Natural killer cell (primary cell): ENCODE measurements at regions not wholly inside any gene's neighbourhood (a gene's known extent, or its start where the extent isn't known, plus 50 kb on each side); places are given as distances from the start of the nearest gene placed in this dataset.

Experiments
- ATAC-seq, 3 donors: fragments of 150-1000 bp in 2 of 3; fragments of 200-7000 bp in 1 of 3; cut with Tn5 transposase; 1 replicate in 1 of 3; 2 replicates in 2 of 3; pipeline ENCODE4 v1.10.0; 2021; ENCODE audit warnings: mild to moderate bottlenecking in 2 of 3, moderate library complexity in 2 of 3
- DNase-seq, 2 donors: peaks; one replicate each; pipeline versions ENCODE4 v3.0.0 to v3.0.0-alpha.2; 2013 to 2021; ENCODE audit warnings: mixed read lengths in 1 of 2
- H3K27ac ChIP-seq: one replicate; pipeline ENCODE4 v1.5.1; 2013; ENCODE audit warnings: mild to moderate bottlenecking, low read length
- H3K27me3 ChIP-seq: one replicate; pipeline ENCODE4 v1.6.1; 2013; ENCODE audit warnings: low read length; ENCODE audit not compliant: control insufficient read depth, insufficient read depth
- H3K36me3 ChIP-seq: one replicate; pipeline ENCODE4 v1.6.1; 2013; ENCODE audit warnings: low read length; ENCODE audit not compliant: control insufficient read depth, insufficient read depth
- H3K4me1 ChIP-seq: one replicate; pipeline ENCODE4 v1.6.1; 2013; ENCODE audit warnings: low read length; ENCODE audit not compliant: control insufficient read depth, insufficient read depth
- H3K4me3 ChIP-seq: one replicate; pipeline ENCODE4 v1.5.1; 2013; ENCODE audit warnings: low read length
- H3K9me3 ChIP-seq: one replicate; pipeline ENCODE4 v1.6.1; 2013; ENCODE audit warnings: low read length; ENCODE audit not compliant: control insufficient read depth, insufficient read depth
- H3K27ac Mint-ChIP-seq, 2 donors: one replicate each; pipeline ENCODE4 v1.8.0; 2022; ENCODE audit warnings: mild to moderate bottlenecking in 2 of 2, mixed read lengths in 2 of 2, moderate library complexity in 1 of 2
- H3K27me3 Mint-ChIP-seq, 2 donors: one replicate each; pipeline ENCODE4 v1.8.0; 2022; ENCODE audit warnings: low read depth in 2 of 2, mixed read lengths in 2 of 2
- H3K36me3 Mint-ChIP-seq: one replicate; pipeline ENCODE4 v1.8.0; 2022; ENCODE audit warnings: mixed read lengths
- H3K4me1 Mint-ChIP-seq, 2 donors: one replicate each; pipeline ENCODE4 v1.8.0; 2022; ENCODE audit warnings: mixed read lengths in 2 of 2
- H3K4me3 Mint-ChIP-seq: one replicate; pipeline ENCODE4 v1.8.0; 2022; ENCODE audit warnings: mild to moderate bottlenecking, moderate library complexity, mixed read lengths
- H3K9me3 Mint-ChIP-seq, 2 donors: one replicate each; pipeline ENCODE4 v1.8.0; 2022; ENCODE audit warnings: mixed read lengths in 2 of 2
- CTCF ChIP-seq: fragments of 200-600 bp; IDR thresholded peaks from one replicate; pipeline ENCODE4 v1.8.0; 2022; ENCODE audit warnings: antibody characterized with exemption
- WGBS: methylation state at CpG from one replicate; pipeline ENCODE4 v1.1.7; 2013; ENCODE audit warnings: missing lambda C conversion rate; ENCODE audit not compliant: insufficient coverage; 5-methylcytosine and 5-hydroxymethylcytosine counted together
- intact Hi-C: fragments of 100-400 bp; cut with micrococcal nuclease; formaldehyde crosslinking; loops from one replicate; pipeline ENCODE4 v1.14.2; 2022

- Mint-ChIP-seq H3K9me3 (no peaks in the 10 kb centered on the region), H3K4me3 (no peak overlapping the region), H3K27ac (no peak overlapping the region), H3K36me3 (no peaks in the 10 kb centered on the region), H3K4me1 (no peaks in the 10 kb centered on the region), H3K27me3 (peaks cover 0 to 2% of the 10 kb centered on the region in 2 donors)
- H3K4me1 ChIP-seq, result no peaks in the 10 kb centered on the region
- intact Hi-C loops, result no loop called here
- no peak for TF ChIP-seq CTCF
- DNase-seq (no peak), ATAC-seq (no peak)
- H3K36me3 ChIP-seq, result no peaks in the 10 kb centered on the region
- H3K9me3 ChIP-seq, result no peaks in the 10 kb centered on the region
- H3K27me3 ChIP-seq, result no peaks in the 10 kb centered on the region
- H3K4me3 ChIP-seq, result no peak overlapping the region
- no peak overlapping the region for H3K27ac ChIP-seq
These were observed 204.8 kb upstream of the RPS6KA3 start for GRCh38 chrX:20471483-20471882.

GRCh38 chrX:20463296-20464075, 196.8 kb upstream of the RPS6KA3 start:
- Histone ChIP-seq H3K4me3 (no peak overlapping the region), H3K9me3 (no peaks in the 10 kb centered on the region), H3K27me3 (no peaks in the 10 kb centered on the region), H3K27ac (no peak overlapping the region), H3K36me3 (no peaks in the 10 kb centered on the region), H3K4me1 (no peaks in the 10 kb centered on the region)
- no peak for ATAC-seq
- no peak overlapping the region for H3K27ac Mint-ChIP-seq
- H3K36me3 Mint-ChIP-seq, result no peaks in the 10 kb centered on the region
- no peaks in the 10 kb centered on the region for H3K9me3 Mint-ChIP-seq
- H3K27me3 Mint-ChIP-seq, result peaks cover 2 to 26% of the 10 kb centered on the region in 2 donors
- intact Hi-C loops, result no loop called here
- H3K4me3 Mint-ChIP-seq, result no peak overlapping the region
- 33% methylated on average over 1 of the region's 3 CpGs for WGBS
- peaks cover 11 to 17% of the 10 kb centered on the region in 2 donors for H3K4me1 Mint-ChIP-seq
- no peak for TF ChIP-seq CTCF
- DNase-seq, result no peak

- Histone ChIP-seq H3K4me1 (no peaks in the 10 kb centered on the region), H3K9me3 (no peaks in the 10 kb centered on the region), H3K27ac (no peak overlapping the region), H3K27me3 (no peaks in the 10 kb centered on the region), H3K4me3 (no peak overlapping the region), H3K36me3 (no peaks in the 10 kb centered on the region)
- peaks cover 0 to 29% of the 10 kb centered on the region in 2 donors for H3K27me3 Mint-ChIP-seq
- no peak overlapping the region for H3K27ac Mint-ChIP-seq
- H3K4me3 Mint-ChIP-seq, result no peak overlapping the region
- no peak for DNase-seq
- no peak for ATAC-seq
- 83% methylated on average over 1 of the region's 3 CpGs for WGBS
- H3K36me3 Mint-ChIP-seq, result no peaks in the 10 kb centered on the region
- no peaks in the 10 kb centered on the region for H3K9me3 Mint-ChIP-seq
- peaks cover 11 to 18% of the 10 kb centered on the region in 2 donors for H3K4me1 Mint-ChIP-seq
- intact Hi-C loops, result no loop called here
- TF ChIP-seq CTCF, result no peak
These were observed 194.9 kb upstream of the RPS6KA3 start for GRCh38 chrX:20461576-20461975.

GRCh38 chrX:20461002-20461401, 194.3 kb upstream of the RPS6KA3 start:
- H3K27ac Mint-ChIP-seq, result no peak overlapping the region
- Histone ChIP-seq H3K9me3 (no peaks in the 10 kb centered on the region), H3K27me3 (no peaks in the 10 kb centered on the region), H3K4me3 (no peak overlapping the region), H3K4me1 (no peaks in the 10 kb centered on the region), H3K36me3 (no peaks in the 10 kb centered on the region), H3K27ac (no peak overlapping the region)
- DNase-seq (no peak), ATAC-seq (no peak)
- peaks cover 0 to 29% of the 10 kb centered on the region in 2 donors for H3K27me3 Mint-ChIP-seq
- 40% methylated on average over 1 of the region's 1 CpG for WGBS
- no peak overlapping the region for H3K4me3 Mint-ChIP-seq
- no peaks in the 10 kb centered on the region for H3K36me3 Mint-ChIP-seq
- H3K4me1 Mint-ChIP-seq, result peaks cover 11 to 18% of the 10 kb centered on the region in 2 donors
- intact Hi-C loops, result no loop called here
- no peaks in the 10 kb centered on the region for H3K9me3 Mint-ChIP-seq
- no peak for TF ChIP-seq CTCF
